ENCODE measurements at regions not wholly inside any gene's neighbourhood (a gene's known extent, or its start where the extent isn't known, plus 50 kb on each side); places are given as distances from the start of the nearest gene placed in this dataset.

DNA sequence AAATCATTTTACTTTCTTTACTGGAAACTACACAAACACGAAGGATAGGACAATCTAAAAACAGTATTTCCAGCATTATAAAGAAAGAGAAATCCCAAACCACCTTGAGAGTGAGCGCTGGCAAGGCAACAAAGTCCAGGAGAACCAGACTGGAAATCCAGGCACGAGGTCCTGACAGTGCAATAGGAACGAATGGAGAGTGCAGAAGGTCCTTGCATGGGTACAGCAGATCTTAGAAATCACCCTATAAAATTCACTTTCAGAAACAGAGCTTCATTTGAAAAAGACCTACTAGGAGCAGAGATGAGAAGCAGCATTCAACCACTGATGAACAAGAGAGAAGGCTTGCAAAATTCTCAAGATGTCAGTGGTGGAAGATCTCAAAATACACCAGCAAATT lies 133.7 kb upstream of the ST8SIA4 start:
- TF ChIP-seq, protein P1, sequence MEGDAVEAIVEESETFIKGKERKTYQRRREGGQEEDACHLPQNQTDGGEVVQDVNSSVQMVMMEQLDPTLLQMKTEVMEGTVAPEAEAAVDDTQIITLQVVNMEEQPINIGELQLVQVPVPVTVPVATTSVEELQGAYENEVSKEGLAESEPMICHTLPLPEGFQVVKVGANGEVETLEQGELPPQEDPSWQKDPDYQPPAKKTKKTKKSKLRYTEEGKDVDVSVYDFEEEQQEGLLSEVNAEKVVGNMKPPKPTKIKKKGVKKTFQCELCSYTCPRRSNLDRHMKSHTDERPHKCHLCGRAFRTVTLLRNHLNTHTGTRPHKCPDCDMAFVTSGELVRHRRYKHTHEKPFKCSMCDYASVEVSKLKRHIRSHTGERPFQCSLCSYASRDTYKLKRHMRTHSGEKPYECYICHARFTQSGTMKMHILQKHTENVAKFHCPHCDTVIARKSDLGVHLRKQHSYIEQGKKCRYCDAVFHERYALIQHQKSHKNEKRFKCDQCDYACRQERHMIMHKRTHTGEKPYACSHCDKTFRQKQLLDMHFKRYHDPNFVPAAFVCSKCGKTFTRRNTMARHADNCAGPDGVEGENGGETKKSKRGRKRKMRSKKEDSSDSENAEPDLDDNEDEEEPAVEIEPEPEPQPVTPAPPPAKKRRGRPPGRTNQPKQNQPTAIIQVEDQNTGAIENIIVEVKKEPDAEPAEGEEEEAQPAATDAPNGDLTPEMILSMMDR (IDR thresholded peaks at IDR 0.05; ENCODE audit: partially characterized antibody, unreplicated experiment): no peak
- H3K27ac Mint-ChIP-seq (ENCODE audit: unreplicated experiment): no peak overlapping the region
- H3K4me1 Mint-ChIP-seq (ENCODE audit: low read depth, unreplicated experiment): no peaks in the 10 kb centered on the region
- no peaks in the 10 kb centered on the region for H3K36me3 Mint-ChIP-seq (ENCODE audit: unreplicated experiment)
- no peak overlapping the region for H3K4me3 Mint-ChIP-seq (ENCODE audit: unreplicated experiment)
- peaks cover 2% of the 10 kb centered on the region for H3K27me3 Mint-ChIP-seq (ENCODE audit: unreplicated experiment)
- no peaks in the 10 kb centered on the region for H3K9me3 Mint-ChIP-seq (ENCODE audit: unreplicated experiment)
- DNase-seq: no peak

DNA sequence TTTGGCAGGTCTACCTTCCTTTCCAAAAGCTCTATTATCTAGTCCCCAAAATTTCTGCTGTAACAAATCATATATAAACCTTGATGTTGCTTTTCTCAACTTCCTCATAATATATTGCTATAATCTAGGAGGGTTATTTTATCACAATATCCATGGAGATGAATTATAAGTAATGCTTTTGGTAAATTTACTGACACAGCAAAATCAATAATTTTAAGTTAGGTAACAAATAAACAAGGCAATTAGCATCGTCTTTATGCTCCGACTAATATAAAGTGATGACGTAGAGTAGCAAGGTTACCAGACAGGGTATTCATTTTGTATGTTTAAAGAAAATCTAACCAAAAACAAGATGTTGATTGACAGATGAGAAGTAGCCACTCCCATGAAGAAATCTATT lies 132.3 kb upstream of the ST8SIA4 start:
- no peak overlapping the region for H3K27ac Mint-ChIP-seq (ENCODE audit: unreplicated experiment)
- H3K4me3 Mint-ChIP-seq (ENCODE audit: unreplicated experiment): no peak overlapping the region
- no peak for DNase-seq
- peaks cover 2% of the 10 kb centered on the region for H3K27me3 Mint-ChIP-seq (ENCODE audit: unreplicated experiment)
- no peaks in the 10 kb centered on the region for H3K9me3 Mint-ChIP-seq (ENCODE audit: unreplicated experiment)
- no peaks in the 10 kb centered on the region for H3K4me1 Mint-ChIP-seq (ENCODE audit: low read depth, unreplicated experiment)
- no peaks in the 10 kb centered on the region for H3K36me3 Mint-ChIP-seq (ENCODE audit: unreplicated experiment)
- TF ChIP-seq, protein P1 (IDR thresholded peaks at IDR 0.05; ENCODE audit: partially characterized antibody, unreplicated experiment): no peak

DNA sequence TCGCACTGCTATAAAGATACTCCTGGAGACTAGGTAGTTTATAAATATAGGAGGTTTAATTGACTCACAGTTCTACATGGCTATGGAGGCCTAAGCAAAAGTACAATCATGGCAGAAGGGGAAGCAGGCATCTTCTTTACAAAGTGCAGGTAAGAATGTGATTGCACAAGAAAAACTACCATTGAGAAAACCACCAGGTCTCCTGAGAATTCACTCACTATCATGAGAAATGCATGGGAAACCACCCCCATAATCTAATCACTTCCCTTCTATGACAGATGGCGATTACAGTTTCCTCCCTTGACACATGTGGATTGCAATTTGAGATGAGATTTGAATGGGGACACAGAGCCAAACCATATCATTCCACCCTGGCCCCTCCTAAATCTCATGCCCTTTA lies 121.2 kb upstream of the ST8SIA4 start:
- DNase-seq: no peak
- TF ChIP-seq, protein P1 (IDR thresholded peaks at IDR 0.05; ENCODE audit: partially characterized antibody, unreplicated experiment): no peak

DNA sequence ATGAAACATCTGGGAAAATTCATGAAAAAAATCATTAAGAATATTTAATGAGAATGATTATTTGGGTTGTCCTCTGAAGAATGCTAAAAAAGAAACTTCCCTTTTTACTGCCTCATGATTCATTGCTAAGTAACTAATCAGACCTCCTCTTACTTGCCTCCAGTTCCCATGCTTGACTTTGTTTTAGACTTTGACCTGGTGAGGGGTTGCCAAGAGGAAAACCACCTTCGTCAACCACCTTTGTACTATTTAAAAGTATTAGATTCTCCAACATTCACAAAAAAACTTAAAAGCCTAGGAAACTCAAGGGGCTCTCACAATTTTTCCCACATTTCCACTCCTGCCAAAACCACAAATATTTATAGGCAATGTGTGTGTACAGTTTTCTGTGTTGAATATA lies 115.2 kb upstream of the ST8SIA4 start:
- Mint-ChIP-seq H3K9me3 (ENCODE audit: unreplicated experiment) (no peaks in the 10 kb centered on the region), H3K27ac (ENCODE audit: unreplicated experiment) (no peak overlapping the region), H3K4me1 (ENCODE audit: low read depth, unreplicated experiment) (no peaks in the 10 kb centered on the region), H3K4me3 (ENCODE audit: unreplicated experiment) (no peak overlapping the region), H3K36me3 (ENCODE audit: unreplicated experiment) (no peaks in the 10 kb centered on the region), H3K27me3 (ENCODE audit: unreplicated experiment) (no peaks in the 10 kb centered on the region)
- TF ChIP-seq, protein P1 (IDR thresholded peaks at IDR 0.05; ENCODE audit: partially characterized antibody, unreplicated experiment): no peak
- DNase-seq: no peak

More for the DNA sequence above, 121.2 kb upstream of the ST8SIA4 start:
- Mint-ChIP-seq H3K27me3 (ENCODE audit: unreplicated experiment) (no peaks in the 10 kb centered on the region), H3K9me3 (ENCODE audit: unreplicated experiment) (peaks cover 1% of the 10 kb centered on the region), H3K27ac (ENCODE audit: unreplicated experiment) (no peak overlapping the region), H3K4me1 (ENCODE audit: low read depth, unreplicated experiment) (no peaks in the 10 kb centered on the region), H3K36me3 (ENCODE audit: unreplicated experiment) (no peaks in the 10 kb centered on the region), H3K4me3 (ENCODE audit: unreplicated experiment) (no peak overlapping the region)

DNA sequence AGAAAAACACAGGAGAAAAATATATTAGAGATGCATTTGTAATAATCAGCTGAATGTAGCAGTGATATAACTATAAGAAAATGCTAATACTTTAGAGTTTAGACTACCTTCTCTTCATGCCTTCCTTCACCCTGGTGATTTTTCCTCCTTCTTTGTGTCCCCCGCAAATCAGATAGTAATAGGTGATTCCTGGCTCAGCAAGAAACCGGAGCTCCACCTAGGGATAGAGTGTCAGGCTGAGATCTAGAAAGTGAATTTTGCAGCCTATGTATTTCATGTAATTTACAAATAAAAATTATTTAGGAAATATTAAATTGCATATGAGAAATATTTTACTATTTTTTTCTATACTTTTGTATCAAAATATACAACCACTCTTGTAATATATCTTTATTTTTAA lies 109.8 kb upstream of the ST8SIA4 start:
- no peaks in the 10 kb centered on the region for H3K4me1 Mint-ChIP-seq (ENCODE audit: low read depth, unreplicated experiment)
- H3K27me3 Mint-ChIP-seq (ENCODE audit: unreplicated experiment): no peaks in the 10 kb centered on the region
- no peaks in the 10 kb centered on the region for H3K9me3 Mint-ChIP-seq (ENCODE audit: unreplicated experiment)
- no peak overlapping the region for H3K4me3 Mint-ChIP-seq (ENCODE audit: unreplicated experiment)
- no peak for DNase-seq
- H3K36me3 Mint-ChIP-seq (ENCODE audit: unreplicated experiment): no peaks in the 10 kb centered on the region
- TF ChIP-seq, protein P1 (IDR thresholded peaks at IDR 0.05; ENCODE audit: partially characterized antibody, unreplicated experiment): no peak
- no peak overlapping the region for H3K27ac Mint-ChIP-seq (ENCODE audit: unreplicated experiment)

All from glutamatergic neuron (in vitro differentiated cells).